HG02885 (cell line): ENCODE measurements at regions not wholly inside any gene's neighbourhood (a gene's known extent, or its start where the extent isn't known, plus 50 kb on each side); places are given as distances from the start of the nearest gene placed in this dataset.

Experiments used
- ATAC-seq: cut with Tn5 transposase; IDR thresholded peaks from one replicate; pipeline ENCODE4 v1.9.1; 2021; ENCODE audit warnings: mild to moderate bottlenecking; ENCODE audit not compliant: unreplicated experiment, poor library complexity

GRCh38 chr4:30620711-30621110, 99.5 kb upstream of the PCDH7 start:
- ATAC-seq, result no peak

GRCh38 chr4:30630431-30630830, 89.7 kb upstream of the PCDH7 start:
- no peak for ATAC-seq

- ATAC-seq, result no peak
Observed at GRCh38 chr4:30632751-30633150, 87.4 kb upstream of the PCDH7 start.

GRCh38 chr4:30641345-30641744, 78.8 kb upstream of the PCDH7 start:
- ATAC-seq, result no peak

- ATAC-seq, result no peak
Observed at GRCh38 chr4:30642567-30642966, 77.6 kb upstream of the PCDH7 start.

GRCh38 chr4:30653291-30653690, 66.9 kb upstream of the PCDH7 start:
- ATAC-seq, result no peak

GRCh38 chr4:30656828-30657227, 63.3 kb upstream of the PCDH7 start:
- ATAC-seq, result no peak

- ATAC-seq, result no peak
Observed at GRCh38 chr4:30667919-30668318, 52.2 kb upstream of the PCDH7 start.

- no peak for ATAC-seq
Observed at GRCh38 chr4:30670206-30670605, 50.0 kb upstream of the PCDH7 start.
